Natural killer cell (primary cell): ENCODE measurements at regions not wholly inside any gene's neighbourhood (a gene's known extent, or its start where the extent isn't known, plus 50 kb on each side); places are given as distances from the start of the nearest gene placed in this dataset.

Experiments
- ATAC-seq, 3 donors: fragments of 150-1000 bp in 2 of 3; fragments of 200-7000 bp in 1 of 3; cut with Tn5 transposase; 1 replicate in 1 of 3; 2 replicates in 2 of 3; pipeline ENCODE4 v1.10.0; 2021; ENCODE audit warnings: mild to moderate bottlenecking in 2 of 3, moderate library complexity in 2 of 3
- DNase-seq, 2 donors: peaks; one replicate each; pipeline versions ENCODE4 v3.0.0 to v3.0.0-alpha.2; 2013 to 2021; ENCODE audit warnings: mixed read lengths in 1 of 2
- H3K27ac ChIP-seq: one replicate; pipeline ENCODE4 v1.5.1; 2013; ENCODE audit warnings: mild to moderate bottlenecking, low read length
- H3K27me3 ChIP-seq: one replicate; pipeline ENCODE4 v1.6.1; 2013; ENCODE audit warnings: low read length; ENCODE audit not compliant: control insufficient read depth, insufficient read depth
- H3K36me3 ChIP-seq: one replicate; pipeline ENCODE4 v1.6.1; 2013; ENCODE audit warnings: low read length; ENCODE audit not compliant: control insufficient read depth, insufficient read depth
- H3K4me1 ChIP-seq: one replicate; pipeline ENCODE4 v1.6.1; 2013; ENCODE audit warnings: low read length; ENCODE audit not compliant: control insufficient read depth, insufficient read depth
- H3K4me3 ChIP-seq: one replicate; pipeline ENCODE4 v1.5.1; 2013; ENCODE audit warnings: low read length
- H3K9me3 ChIP-seq: one replicate; pipeline ENCODE4 v1.6.1; 2013; ENCODE audit warnings: low read length; ENCODE audit not compliant: control insufficient read depth, insufficient read depth
- H3K27ac Mint-ChIP-seq, 2 donors: one replicate each; pipeline ENCODE4 v1.8.0; 2022; ENCODE audit warnings: mild to moderate bottlenecking in 2 of 2, mixed read lengths in 2 of 2, moderate library complexity in 1 of 2
- H3K27me3 Mint-ChIP-seq, 2 donors: one replicate each; pipeline ENCODE4 v1.8.0; 2022; ENCODE audit warnings: low read depth in 2 of 2, mixed read lengths in 2 of 2
- H3K36me3 Mint-ChIP-seq: one replicate; pipeline ENCODE4 v1.8.0; 2022; ENCODE audit warnings: mixed read lengths
- H3K4me1 Mint-ChIP-seq, 2 donors: one replicate each; pipeline ENCODE4 v1.8.0; 2022; ENCODE audit warnings: mixed read lengths in 2 of 2
- H3K4me3 Mint-ChIP-seq: one replicate; pipeline ENCODE4 v1.8.0; 2022; ENCODE audit warnings: mild to moderate bottlenecking, moderate library complexity, mixed read lengths
- H3K9me3 Mint-ChIP-seq, 2 donors: one replicate each; pipeline ENCODE4 v1.8.0; 2022; ENCODE audit warnings: mixed read lengths in 2 of 2
- WGBS: methylation state at CpG from one replicate; pipeline ENCODE4 v1.1.7; 2013; ENCODE audit warnings: missing lambda C conversion rate; ENCODE audit not compliant: insufficient coverage; 5-methylcytosine and 5-hydroxymethylcytosine counted together
- intact Hi-C: fragments of 100-400 bp; cut with micrococcal nuclease; formaldehyde crosslinking; loops from one replicate; pipeline ENCODE4 v1.14.2; 2022
- TF ChIP-seq, protein P1 (sequence below): fragments of 200-600 bp; IDR thresholded peaks from one replicate; pipeline ENCODE4 v1.8.0; 2022; ENCODE audit warnings: antibody characterized with exemption

DNA sequence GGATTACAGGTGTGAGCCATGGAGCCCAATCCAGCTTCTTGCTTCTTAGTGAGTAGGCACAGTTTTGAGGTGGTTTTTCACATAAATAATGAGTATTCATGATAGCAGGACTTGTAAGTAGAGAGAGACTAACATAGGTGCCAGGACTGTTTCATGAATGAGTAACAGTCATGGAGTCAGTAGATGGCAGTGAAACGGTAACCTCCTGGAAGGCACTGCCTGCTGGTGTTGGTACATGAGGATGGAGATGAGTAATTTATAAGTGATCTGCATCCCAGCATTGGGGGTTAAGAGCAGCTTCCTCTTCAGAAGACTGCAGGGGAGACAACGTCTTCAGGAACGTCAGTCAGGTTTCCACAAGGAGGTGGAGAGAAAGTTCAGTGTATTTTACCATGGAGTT, 143.8 kb downstream of the HAUS1 start:
- Histone ChIP-seq H3K9me3 (no peaks in the 10 kb centered on the region), H3K4me3 (no peak overlapping the region), H3K4me1 (peaks cover 17% of the 10 kb centered on the region), H3K27me3 (no peaks in the 10 kb centered on the region), H3K36me3 (peaks cover 4% of the 10 kb centered on the region), H3K27ac (no peak overlapping the region)
- DNase-seq (no peak), ATAC-seq (no peak)
- Mint-ChIP-seq H3K36me3 (no peaks in the 10 kb centered on the region), H3K4me1 (peaks cover 34 to 35% of the 10 kb centered on the region in 2 donors), H3K4me3 (no peak overlapping the region), H3K9me3 (no peaks in the 10 kb centered on the region), H3K27me3 (no peaks in the 10 kb centered on the region), H3K27ac (peak overlapping the region; percentile 51 to 91)
- TF ChIP-seq, protein P1, sequence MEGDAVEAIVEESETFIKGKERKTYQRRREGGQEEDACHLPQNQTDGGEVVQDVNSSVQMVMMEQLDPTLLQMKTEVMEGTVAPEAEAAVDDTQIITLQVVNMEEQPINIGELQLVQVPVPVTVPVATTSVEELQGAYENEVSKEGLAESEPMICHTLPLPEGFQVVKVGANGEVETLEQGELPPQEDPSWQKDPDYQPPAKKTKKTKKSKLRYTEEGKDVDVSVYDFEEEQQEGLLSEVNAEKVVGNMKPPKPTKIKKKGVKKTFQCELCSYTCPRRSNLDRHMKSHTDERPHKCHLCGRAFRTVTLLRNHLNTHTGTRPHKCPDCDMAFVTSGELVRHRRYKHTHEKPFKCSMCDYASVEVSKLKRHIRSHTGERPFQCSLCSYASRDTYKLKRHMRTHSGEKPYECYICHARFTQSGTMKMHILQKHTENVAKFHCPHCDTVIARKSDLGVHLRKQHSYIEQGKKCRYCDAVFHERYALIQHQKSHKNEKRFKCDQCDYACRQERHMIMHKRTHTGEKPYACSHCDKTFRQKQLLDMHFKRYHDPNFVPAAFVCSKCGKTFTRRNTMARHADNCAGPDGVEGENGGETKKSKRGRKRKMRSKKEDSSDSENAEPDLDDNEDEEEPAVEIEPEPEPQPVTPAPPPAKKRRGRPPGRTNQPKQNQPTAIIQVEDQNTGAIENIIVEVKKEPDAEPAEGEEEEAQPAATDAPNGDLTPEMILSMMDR: no peak
- 94% methylated on average over 3 of the region's 3 CpGs for WGBS
- intact Hi-C loops: no loop called here

DNA sequence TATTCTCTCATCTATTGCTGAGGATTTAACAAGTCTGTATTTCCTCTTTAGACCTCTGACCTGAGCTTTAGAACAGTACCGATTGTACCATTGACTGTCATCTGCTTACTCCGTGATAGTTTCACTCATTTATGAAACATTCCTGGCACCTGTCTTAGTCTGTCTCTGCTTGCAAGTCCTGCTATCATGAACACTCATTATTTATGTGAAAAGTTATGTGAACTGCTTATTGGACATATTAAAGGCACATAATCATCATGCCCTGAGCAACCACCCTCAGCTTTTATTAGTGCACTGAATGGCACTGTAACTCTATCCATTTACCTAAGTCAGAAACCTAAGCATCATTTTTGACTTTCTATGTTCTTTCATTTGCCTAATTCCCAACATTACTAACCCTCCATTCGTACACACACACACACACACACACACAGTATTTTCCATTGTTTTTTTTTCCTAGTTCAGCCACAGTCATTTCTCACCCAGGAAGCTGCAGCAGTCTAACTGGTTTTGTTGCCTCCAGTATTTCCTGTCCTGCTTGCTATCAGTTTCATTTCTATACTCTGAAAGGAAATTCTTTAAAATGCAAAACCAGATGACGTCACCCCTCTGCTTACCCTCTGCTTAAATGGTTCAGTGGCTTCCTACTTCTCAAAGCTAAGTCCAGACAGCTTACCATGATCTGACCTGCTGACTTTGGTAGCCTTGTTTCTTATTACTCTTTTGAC, 146.1 kb downstream of the HAUS1 start:
- TF ChIP-seq, protein P1: no peak
- Histone ChIP-seq H3K9me3 (no peaks in the 10 kb centered on the region), H3K4me3 (peak overlapping the region; percentile 11), H3K36me3 (peaks cover 14% of the 10 kb centered on the region), H3K4me1 (peaks cover 17% of the 10 kb centered on the region), H3K27ac (peak overlapping the region; percentile 96), H3K27me3 (no peaks in the 10 kb centered on the region)
- peak overlapping the region; percentile 83 for H3K4me3 Mint-ChIP-seq
- intact Hi-C loops: loop anchor here (1.0 to 5.0 kb wide), 3 partner anchors 38 to 87 kb away; no protein-coding TSS in a partner anchor
- H3K4me1 Mint-ChIP-seq: peaks cover 34 to 35% of the 10 kb centered on the region in 2 donors
- ATAC-seq (peak; percentile 93 to 95 (median 94)), DNase-seq (peak; percentile 20 to 91)
- H3K9me3 Mint-ChIP-seq: no peaks in the 10 kb centered on the region
- H3K36me3 Mint-ChIP-seq: no peaks in the 10 kb centered on the region
- H3K27me3 Mint-ChIP-seq: no peaks in the 10 kb centered on the region
- 20% methylated on average over 4 of the region's 4 CpGs for WGBS
- peak overlapping the region; percentile 91 to 95 for H3K27ac Mint-ChIP-seq

DNA sequence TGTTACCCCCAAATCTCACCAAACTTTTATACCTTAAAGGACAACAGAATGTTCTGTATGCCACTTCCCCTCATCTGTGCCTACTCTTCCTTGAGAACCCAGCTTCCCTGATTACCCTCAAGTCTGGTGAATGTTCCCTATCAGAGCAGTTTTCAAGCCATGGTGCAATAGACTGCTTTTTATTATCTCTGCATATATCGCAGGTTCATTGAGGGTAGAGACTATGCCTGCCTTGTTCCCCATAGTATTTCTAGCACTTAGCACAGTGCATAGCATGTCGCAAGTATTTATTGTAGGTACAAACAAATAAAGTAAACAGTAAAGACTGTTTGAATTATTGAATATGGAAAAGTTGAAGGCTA, 146.6 kb downstream of the HAUS1 start:
- no peaks in the 10 kb centered on the region for H3K9me3 Mint-ChIP-seq
- H3K27me3 Mint-ChIP-seq: no peaks in the 10 kb centered on the region
- H3K27ac Mint-ChIP-seq: peak overlapping the region; percentile 91 to 95
- ATAC-seq (peak; percentile 44 to 69 (median 48)), DNase-seq (no peak)
- TF ChIP-seq, protein P1: no peak
- intact Hi-C loops: loop anchor here (1.0 to 5.0 kb wide), 3 partner anchors 38 to 87 kb away; no protein-coding TSS in a partner anchor
- Histone ChIP-seq H3K27me3 (no peaks in the 10 kb centered on the region), H3K4me1 (peaks cover 17% of the 10 kb centered on the region), H3K27ac (peak overlapping the region; percentile 96), H3K36me3 (peaks cover 14% of the 10 kb centered on the region), H3K9me3 (no peaks in the 10 kb centered on the region), H3K4me3 (no peak overlapping the region)
- H3K4me1 Mint-ChIP-seq: peaks cover 35 to 36% of the 10 kb centered on the region in 2 donors
- peak overlapping the region; percentile 83 for H3K4me3 Mint-ChIP-seq
- WGBS: 60% methylated on average over 1 of the region's 2 CpGs
- peaks cover 2% of the 10 kb centered on the region for H3K36me3 Mint-ChIP-seq
